OCI-M2 (cell line): ENCODE measurements at regions not wholly inside any gene's neighbourhood (a gene's known extent, or its start where the extent isn't known, plus 50 kb on each side); places are given as distances from the start of the nearest gene placed in this dataset.
"Not testable (repeated sequence)": the region's sequence is repeated elsewhere in the genome, so short reads cannot be mapped to it uniquely, and the experiment has no call there.

Experiments
- DNase-seq: peaks from one replicate; lab custom pipeline; 2025; ENCODE audit not compliant: unreplicated experiment; lab: John Stamatoyannopoulos, UW

DNA sequence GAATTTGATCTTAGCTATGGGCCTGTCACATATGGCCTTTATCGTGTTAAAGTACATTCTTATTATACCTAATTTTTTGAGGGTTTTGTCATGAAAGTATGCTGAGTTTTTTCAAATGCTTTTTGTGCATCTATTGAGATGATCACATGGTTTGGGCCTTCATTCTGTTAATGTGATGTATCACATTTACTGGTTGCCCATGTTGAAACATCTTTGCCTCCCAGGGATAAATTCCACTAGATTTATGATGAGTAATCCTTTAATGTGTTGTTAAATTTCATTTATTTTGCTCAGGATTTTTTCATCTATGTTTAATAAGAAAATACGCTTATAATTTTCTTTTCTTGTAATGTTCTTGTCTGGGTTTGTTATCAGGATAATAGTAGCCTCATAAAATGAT is 442.0 kb downstream of the MDFIC start:
- no peak for DNase-seq

GRCh38 chr7:115359955-115360354 is 438.1 kb downstream of the MDFIC start:
- no peak for DNase-seq

DNA sequence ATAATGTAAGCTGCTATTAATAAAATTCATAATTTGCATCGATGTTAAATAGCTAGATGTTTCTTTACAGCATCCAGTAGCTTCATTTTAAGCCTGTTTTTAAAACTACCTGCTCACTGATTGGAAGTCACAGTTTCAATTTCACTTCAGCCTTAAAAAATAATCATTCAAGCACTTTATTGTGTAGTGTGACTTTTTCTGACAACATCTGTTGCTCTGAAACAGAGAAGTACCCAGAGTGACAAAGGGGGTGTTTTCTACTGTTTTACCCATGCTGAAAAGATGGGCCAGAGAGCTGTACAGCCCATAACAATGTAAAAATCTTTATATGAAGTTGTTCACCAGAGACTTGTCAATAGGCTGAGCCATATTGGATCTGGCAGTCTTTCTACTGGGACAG is 437.2 kb downstream of the MDFIC start:
- no peak for DNase-seq

- no peak for DNase-seq
These were observed 435.8 kb downstream of the MDFIC start for GRCh38 chr7:115357703-115357999.

DNA sequence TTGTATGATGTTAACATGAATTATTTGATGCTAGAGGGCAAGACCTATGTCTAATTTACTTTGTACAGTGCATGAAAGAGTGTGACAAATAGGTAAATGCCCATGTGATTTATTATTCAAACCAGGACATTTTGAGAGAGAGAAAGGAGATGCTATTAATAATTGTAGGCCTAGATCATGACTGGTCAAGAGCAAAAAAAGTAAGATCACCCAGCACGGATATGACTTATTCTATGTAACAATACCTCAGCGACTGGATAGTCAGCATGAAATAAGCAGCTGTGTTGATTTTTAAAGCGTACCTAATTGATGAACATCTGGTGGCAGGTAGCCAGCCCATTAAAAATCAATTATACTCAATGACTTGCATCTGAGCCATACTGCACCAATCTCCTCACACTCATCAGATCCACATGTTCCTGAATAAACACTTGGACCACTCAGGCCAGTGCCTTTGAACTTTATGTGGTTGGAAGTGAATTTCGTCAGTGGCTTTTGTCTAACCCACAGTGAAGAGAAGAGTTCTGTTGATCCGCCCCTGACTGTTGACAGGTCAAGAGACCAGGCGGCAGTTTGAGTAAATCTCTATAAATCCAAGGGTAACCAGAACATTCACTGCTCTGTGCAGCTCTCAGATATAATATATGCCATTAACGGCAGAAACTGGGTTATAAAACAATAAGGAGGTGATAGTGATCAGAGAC is 435.3 kb downstream of the MDFIC start:
- DNase-seq, result no peak

DNA sequence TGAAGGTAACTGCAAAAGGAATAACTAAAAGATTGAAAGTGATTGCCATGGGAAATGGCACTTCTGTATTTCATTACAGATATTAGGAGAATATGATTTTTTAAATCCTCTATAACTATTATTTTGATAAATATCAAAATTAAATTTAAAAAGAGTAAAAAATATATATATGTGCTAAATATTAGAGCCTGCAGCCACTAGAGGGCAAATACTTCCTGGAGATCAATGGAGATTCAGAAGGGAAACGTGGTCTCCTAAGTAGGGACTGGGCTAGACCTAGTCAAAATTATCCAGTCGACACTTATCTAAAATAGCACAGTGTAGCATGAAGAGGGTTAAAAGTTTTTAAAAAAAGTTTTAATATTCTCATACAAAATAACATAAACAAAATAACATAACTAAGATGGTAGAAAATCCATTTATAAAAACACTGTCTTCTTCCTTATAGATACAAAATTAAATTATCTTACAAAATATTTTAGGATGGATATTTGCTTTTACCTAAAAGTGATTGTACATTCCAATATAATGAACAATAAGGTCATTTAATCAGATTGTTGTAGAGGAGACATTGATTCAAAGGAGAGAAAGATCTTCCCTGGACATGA is 434.3 kb downstream of the MDFIC start:
- DNase-seq, result no peak

DNA sequence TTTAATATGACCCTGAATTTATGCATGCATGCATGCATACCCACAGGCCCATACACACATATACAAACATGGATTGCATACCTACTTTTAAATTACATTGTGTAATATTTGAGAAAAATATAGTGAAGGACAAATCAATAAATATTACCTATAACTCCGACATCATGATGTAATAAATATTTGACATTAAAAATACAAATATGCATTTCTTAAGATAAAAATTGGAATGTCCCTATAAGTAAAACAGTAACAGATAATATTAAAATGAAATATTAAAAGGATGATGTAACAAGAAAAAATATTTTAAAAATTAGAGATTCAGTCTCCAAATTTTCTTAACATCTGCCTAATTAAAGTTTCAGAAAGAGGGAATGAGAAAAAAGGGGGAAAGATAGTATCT is 433.0 kb downstream of the MDFIC start:
- no peak for DNase-seq

- DNase-seq, result no peak
These were observed 430.5 kb downstream of the MDFIC start for GRCh38 chr7:115352375-115352774.

GRCh38 chr7:115350764-115351163 is 428.9 kb downstream of the MDFIC start:
- DNase-seq, result no peak

DNA sequence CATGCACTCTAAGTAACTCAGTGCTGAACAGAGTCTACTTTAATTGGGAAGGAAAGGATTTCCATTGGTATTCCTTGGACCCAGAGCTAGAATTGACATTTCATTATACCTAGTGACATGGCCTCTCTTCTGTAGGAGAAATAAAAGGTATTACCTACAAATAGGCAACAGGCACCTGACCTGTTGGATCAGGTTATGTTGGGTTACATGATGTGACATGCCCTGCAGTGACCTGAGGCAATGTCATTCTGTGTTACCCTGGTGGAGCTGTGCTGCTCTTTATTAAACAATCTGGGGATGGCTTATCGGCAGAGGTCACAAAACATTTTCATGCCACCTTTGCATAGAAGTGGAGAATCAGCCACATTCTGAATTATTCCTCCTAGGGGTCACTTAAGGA is 427.7 kb downstream of the MDFIC start:
- DNase-seq, result no peak

DNA sequence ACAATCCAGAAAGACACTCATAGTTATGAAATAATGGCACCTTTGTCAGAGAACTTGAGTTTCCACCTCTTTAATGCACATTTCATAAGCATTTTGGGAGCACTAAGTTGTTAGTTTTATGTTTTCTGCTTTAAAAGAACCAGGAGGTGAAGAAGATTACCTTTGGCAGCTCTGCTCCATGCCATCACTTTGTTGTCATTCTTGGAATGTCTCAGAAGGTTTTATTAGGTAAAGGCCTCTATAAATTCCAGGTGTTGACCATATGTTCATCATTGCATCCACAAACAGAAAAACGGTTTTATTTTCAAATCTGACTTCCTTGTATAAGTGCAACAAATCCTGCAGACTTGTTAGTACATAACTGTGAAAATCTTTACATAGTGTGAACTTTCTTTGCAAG is 424.8 kb downstream of the MDFIC start:
- DNase-seq, result no peak

GRCh38 chr7:115340828-115341227 is 418.9 kb downstream of the MDFIC start:
- no peak for DNase-seq

- DNase-seq, result no peak
These were observed 416.1 kb downstream of the MDFIC start for GRCh38 chr7:115338016-115338415.

DNA sequence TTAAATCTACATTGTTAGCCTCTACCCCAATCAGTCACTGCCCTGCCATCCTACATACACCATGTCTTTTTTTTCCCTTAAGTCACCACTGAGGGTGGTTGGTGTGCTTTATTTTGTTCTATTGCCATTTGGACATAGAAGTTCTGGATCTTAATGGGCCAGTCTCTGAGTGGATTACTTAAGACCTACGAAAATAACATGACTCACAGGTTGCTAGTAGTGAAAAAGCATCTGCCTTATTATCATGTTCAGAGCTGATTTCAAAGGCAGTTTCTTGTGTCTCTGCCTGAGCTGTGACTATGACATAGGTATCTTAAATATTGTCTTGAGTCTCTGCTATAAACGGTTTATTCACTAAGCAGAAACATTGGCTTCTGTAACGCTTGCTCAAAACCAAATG is 410.8 kb downstream of the MDFIC start:
- DNase-seq, result no peak

- no peak for DNase-seq
These were observed 407.1 kb downstream of the MDFIC start for GRCh38 chr7:115329006-115329405.

- no peak for DNase-seq
These were observed 406.1 kb downstream of the MDFIC start for GRCh38 chr7:115328018-115328417.

GRCh38 chr7:115327326-115327725 is 405.4 kb downstream of the MDFIC start:
- no peak for DNase-seq

GRCh38 chr7:115319541-115319940 is 397.6 kb downstream of the MDFIC start:
- no peak for DNase-seq

DNA sequence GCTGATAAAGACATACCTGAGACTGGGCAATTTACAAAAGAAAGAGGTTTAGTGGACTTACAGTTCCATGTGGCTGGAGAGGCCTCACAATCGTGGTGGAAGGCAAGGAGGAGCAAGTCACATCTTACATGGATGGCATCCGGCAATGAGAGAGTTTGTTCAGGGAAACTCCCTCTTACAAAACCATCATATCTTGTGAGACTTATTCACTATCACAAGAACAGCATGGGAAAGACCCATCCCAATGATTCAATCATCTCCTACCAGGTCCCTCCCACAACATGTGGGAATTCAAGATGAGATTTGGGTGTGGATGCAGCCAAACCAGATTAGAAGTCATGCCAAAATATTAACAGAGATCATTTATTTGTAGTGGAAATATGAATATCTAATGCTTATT is 388.4 kb downstream of the MDFIC start:
- not testable (repeated sequence) for DNase-seq

DNA sequence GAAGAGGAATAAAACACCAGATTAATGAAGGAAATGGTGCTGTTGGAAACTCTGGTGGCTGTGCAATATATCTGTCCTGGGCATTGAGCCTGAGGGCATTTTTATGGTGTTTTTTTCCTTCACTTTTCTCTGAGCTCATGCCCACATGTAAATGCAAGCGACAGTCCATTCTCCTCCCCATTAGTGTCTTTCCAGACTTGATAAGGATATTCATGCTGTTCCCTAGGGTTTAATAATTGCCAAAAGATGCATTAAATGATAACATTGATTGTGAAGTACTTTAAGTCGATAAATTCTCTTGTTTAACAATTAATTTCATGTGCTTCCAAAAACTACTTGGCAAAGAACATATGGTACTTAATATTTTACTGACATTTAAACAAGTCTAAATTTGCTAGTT is 384.7 kb downstream of the MDFIC start:
- DNase-seq, result no peak

- no peak for DNase-seq
These were observed 378.5 kb downstream of the MDFIC start for GRCh38 chr7:115300231-115300870.

GRCh38 chr7:115299397-115300037 is 377.6 kb downstream of the MDFIC start:
- no peak for DNase-seq
